ENCODE measurements at regions not wholly inside any gene's neighbourhood (a gene's known extent, or its start where the extent isn't known, plus 50 kb on each side); places are given as distances from the start of the nearest gene placed in this dataset.
"Not testable (repeated sequence)": the region's sequence is repeated elsewhere in the genome, so short reads cannot be mapped to it uniquely, and the experiment has no call there.

DNA sequence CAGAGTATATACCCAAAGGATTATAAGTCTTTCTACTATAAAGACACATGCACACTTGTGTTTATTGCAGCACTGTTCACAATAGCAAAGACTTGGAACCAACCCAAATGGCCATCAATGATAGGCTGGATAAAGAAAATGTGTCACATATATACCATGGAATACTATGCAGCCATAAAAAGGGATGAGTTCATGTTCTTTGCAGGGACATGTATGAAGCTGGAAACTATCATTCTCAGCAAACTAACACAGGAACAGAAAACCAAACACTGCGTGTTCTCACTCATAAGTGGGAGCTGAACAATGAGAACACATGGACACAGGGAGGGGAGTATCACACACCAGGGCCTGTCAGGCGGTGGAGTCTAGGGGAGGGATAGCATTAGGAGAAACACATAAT, 281.7 kb upstream of the MEF2C start:
- DNase-seq = not testable (repeated sequence)

DNA sequence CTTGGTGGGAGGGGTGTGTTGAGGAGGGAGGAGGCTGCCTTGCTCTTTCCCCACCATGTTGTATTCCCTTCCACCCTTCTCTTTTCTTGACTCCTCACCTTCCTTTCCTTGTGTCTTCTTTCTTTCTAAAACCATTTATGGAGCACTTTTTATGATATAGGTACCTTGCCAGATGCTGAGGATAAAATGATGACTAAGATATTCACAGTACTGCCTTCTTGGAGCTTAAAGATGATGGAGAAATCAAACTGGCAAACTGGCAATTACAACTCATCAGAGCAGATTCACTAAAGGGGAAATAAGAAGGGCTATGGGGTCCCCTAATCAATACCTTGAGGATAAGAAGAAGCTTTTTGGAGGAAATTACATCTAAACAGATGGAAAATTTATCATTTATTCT, 273.2 kb upstream of the MEF2C start:
- no peak for DNase-seq

DNA sequence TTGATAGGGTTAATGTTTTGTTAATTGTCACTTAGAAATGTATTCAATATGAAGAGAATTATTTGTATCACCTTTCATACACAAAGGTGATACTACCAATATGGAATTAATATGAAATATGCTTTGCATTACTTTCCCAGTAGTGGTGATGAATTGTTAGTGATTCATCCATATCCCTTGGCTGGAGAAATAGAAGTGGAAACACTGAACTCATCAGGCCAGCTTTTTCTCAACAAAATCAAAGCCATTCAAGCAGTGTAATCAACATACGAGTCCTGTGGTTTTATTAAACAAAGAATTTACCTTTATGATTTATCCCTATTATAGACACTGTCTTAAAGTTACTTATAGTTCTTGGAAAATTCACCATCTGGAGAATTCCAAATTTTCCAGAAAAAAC, 264.0 kb upstream of the MEF2C start:
- no peak for DNase-seq

DNA sequence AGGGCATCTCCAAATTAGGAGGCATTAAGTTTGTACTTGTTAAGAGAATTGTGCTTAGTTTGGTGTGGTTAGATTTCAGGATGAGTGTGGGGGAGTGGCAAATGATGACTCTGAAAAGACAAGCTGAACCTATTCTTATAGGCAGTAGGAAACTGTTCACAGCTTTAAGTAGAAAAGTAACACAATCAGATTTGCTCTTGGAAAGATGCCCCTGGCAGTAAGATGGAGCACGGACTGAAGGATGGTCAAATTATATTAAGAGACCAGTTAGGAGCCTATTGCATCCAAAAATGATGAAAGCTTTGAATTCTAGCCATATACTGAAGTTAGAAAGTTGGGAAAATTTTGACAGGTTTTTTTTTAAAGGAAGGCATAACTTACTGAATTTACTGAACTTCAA, 254.2 kb upstream of the MEF2C start:
- DNase-seq = no peak

DNA sequence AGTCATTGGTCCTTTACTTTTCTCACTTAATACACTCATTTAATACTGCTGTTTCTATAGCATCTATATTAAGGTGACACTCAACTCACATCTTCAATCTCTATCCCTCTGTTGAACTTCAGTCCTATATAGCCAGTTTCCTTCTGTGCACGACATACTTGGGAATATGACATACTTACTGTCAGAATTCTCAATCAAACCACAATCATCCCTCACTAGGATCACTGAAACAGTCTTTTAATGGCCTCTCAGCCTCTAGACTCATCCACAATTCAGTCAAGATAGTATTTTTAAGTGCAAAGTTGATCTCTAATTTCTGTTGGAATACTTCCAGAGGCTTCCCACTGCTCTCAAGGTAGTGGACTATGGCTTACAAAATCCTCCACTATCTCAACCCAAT, 251.0 kb upstream of the MEF2C start:
- no peak for DNase-seq

DNA sequence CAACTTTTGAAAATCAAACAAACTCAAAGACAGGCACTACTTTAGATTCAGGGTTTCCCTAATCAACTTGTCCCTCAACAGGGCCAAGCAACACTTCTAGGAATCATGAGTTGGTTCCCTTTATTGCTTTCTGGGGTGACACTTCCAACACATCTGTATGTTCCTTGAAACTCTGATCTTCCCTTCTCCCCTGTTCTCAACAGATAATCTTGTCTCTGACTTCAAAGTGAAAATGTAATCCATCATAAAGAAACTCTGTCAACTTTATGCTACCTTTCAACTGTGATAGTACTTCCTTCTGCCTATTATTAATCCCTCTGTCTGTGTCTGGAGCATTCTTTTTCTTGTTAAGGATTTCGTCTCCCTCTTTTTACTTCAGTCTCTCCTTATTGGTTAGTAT, 250.1 kb upstream of the MEF2C start:
- no peak for DNase-seq

DNA sequence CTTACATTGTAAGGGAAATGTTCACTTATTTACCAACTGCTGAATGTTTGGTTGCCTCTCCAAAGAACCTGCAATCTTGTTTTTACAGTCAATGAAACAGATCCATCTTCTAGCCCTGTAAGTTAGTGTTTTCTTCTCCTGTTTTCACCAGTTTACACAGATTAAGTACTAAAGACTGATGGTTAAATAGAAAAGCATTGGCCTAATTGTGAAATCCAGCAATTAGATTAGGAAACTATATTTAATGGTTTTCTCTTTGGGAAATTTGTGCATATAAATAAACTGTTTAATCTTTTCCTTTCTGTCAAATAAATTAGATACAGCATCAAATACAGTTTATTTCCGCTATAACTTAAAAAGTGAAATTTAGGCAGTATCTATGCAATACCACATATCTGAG, 247.9 kb upstream of the MEF2C start:
- DNase-seq = no peak

DNA sequence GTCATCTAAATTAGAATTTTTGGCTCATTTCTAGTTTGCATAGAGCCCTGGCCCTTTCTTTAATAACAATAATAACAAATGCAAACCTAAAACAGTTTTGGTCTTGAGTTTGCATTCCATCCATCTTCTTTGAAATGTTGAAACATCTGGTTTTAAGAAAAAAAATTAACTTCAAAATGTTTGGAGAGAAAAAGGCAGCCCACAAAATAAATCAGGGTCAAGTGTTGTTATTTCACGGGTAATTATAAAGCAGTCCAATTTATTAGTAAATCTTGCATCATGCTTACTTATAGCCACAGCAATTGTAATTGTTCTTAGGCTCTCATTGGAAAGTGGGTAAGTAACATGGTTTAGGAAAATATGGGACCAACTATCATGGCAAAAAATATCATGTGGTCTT, 247.0 kb upstream of the MEF2C start:
- no peak for DNase-seq

DNA sequence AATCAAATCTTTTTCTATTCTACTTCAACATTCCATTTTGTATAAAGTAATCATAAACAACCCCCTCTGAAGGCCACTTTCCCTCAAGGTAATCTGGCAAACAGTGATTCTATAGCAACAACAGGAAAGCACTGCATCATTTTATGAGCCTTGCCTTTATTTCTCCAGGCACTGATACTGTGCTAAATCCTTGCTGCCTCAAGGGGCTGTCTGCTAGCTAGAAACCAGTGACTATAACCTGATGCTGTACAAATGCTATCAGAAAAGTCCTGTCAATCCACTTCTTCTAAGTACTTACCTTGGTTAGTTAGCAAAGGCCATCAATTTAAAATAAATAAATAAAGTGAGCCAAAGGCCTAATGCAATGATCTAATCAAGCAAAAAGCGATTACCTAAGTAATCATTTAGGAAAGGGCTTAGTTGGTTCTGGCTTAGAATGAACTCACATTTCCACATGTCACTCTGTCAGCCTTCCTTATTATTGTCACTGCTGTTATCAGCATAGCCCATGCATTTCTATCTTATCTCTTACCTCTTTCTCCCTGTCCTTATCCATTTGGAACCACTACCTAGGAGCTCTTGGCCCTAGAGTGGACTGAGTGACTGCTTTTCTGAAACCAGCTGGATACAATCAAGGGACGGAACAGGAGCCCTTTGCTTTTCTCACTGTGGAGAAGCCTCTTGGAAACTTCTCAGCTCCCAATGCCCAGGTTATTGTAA, 246.1 kb upstream of the MEF2C start:
- no peak for DNase-seq

DNA sequence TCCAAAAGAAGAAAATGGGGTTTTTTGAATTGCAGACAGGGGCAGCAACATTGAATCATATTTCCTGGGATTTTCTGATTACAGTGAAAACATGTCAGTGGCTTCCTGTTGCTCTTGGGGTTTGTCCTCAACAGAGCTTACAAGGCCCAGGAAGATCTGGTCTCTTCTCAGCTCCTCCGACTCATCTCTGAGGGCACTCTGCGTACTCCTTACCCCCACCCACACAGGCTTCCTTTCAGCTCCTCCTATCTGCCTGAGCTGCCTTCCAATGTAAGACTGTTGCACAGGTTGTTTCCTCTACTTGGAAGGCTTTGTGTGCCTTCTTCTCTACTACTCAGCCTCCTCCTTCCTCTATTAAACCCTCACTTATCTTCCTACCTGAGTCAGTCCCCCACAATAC, 245.1 kb upstream of the MEF2C start:
- no peak for DNase-seq

DNA sequence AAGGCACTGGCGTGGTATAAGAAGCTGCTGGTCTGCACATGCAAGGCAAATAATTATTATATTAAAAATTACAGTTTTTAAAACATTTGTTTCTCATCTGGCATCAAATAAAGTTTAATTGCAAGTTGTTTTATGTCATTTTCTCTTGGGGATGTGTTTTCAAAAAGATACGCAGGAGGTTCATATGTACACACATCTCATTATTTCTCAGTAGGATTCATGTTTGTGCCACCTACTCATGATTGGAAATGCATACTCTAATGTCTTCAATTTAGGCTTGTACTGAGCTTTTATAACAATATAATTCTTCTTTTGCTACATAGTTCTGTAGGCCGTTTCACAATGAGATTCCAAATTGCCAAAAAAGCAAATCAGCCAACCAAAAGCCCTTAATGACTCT, 244.2 kb upstream of the MEF2C start:
- DNase-seq = no peak

DNA sequence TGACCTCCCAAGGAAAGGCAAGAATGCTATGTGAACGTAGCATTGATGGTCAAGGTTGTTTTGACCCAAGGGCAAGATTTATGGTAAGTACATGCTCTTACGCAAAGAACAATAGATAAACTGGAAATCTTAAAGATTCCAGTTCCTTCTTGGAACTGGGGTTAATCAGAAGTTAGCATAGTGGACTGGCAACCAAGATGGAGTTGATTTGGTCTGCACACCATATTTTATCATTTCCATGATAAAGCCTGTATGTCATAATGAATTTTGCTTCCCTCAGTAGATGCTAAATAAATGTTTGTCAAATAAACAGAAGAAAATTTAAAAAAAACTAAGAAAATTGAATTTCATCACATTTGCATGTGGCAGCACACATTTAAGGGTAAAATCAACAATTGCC, 242.4 kb upstream of the MEF2C start:
- DNase-seq = no peak

DNA sequence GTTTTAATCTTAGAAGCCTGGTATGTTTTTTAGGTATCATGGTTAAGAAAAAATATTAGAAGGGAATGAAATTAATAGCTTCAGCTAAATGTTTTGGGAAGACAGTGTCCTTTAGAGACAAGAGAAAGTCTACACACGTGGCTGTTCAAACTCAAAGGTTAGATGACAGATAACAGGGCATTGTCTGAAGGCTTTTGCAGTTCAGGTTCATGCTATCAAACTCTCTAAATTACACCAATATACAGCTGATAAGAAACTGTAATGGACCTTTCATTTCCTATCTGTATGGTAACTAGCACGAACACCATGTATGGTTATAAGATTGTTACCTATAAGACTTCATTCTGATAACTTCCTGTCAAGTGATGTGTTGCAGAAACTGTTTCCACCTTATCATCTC, 240.6 kb upstream of the MEF2C start:
- DNase-seq = no peak

DNA sequence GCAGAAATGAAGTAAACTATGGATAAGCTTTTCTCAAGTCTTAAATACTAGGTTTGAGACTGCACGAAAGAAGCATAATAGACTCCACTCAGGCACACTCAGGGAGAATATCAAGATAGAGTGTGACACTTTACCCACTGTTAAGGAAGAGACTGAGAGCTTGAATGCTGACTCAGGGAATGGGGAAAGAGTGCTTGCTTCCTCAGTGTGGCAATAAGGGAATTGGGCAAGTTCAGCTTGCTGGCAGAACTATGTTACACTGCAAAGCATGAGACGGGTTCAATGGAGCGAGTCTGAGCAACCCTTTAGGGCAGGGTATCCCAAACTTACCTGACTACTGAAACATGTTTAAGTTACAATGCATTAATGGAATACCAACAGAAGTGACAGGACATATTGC, 237.7 kb upstream of the MEF2C start:
- peak in 3 of 56 donors; percentile 1 to 4 (median 2) for DNase-seq

DNA sequence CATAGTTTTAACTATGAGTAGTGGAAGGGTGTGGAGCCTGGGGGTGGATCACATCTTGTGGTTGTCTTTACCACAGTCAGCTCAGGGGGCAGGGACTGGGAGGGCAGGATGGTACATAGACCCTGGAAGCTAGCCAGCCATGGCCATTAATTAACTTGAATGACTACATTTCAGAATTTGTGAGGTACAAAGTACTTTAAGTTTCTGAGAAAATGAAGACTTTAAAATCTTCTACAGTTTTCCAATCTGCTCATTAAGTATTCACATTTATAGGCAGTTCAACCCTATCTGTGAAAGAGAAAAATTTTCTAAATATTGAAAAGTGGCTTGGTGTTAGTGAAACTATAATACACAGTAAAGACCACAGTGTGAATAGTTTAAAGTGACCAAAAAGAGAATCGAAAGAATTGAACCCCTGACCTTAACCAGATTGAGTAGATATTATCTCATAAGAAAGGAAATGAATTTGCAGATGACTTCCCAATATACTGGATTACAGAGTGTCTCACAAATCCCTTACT, 234.2 kb upstream of the MEF2C start:
- DNase-seq = no peak

DNA sequence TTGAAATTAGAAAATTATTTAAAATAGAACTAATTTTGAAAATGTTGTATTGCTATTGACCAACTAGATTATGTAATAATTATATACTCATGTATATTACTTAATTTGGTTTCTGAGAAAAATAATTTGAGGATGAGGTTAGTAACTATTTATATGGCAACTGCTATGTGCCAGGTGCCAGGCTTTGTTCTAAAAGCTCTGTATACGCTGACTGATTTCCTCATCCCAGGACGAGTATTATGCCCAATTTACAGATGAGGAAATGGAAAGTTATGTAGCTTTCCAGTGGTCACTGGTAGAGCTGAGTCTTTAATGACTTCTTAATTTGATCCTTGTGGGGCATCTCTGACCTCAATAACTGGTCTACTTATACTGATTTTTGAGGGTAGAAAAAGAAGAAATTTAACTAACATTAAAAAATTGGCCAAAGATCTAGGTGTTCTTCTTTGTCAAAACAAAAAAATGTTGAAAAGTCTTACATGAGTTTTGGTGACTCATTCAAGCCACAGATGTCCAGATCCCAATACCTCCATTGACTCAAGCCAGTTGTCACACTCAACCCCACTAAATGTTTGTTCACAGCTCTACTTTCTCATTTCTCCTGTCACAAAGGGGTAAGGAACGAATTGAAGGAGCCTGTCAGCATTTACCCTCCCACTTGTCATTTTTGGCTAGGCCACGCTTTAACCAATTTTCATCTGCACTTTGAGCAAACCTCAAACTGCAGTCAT, 228.1 kb upstream of the MEF2C start:
- no peak for DNase-seq

DNA sequence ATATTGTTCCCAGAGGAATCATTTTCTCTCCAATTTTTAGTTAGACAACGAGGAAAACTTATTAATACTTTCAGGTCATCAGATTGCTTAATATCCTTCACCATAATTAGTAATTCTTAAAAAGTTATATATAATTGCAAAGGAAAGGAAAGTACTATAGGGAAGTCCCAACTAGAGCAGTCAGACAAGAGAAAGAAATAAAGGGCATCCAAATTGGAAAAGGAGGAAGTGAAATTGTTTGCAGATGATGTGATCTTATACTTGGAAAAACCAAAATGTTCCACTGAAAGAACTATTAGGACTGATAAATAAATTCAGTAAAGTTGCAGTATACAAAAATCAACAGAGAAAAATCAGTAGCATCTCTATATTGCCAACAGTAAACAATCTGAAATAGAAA, 223.5 kb upstream of the MEF2C start:
- DNase-seq = no peak

DNA sequence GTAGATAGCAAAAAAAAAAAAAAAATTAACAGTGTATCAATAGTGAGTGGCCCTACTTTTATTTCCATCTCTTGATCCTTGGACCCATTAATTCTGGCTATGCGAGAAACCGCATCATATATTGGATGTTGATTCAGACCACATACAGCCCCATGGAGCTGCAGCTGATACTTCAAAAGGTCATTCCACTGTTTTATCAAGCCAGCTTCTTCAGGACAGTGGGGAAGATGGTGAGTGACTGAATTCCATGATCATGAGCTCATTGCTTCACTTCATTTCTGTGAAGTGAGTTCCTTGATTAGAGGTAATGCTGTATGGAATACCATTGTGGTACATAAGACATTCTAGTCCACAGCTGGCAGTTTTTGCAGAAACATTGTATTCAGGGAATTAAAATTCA, 222.9 kb upstream of the MEF2C start:
- no peak for DNase-seq

DNA sequence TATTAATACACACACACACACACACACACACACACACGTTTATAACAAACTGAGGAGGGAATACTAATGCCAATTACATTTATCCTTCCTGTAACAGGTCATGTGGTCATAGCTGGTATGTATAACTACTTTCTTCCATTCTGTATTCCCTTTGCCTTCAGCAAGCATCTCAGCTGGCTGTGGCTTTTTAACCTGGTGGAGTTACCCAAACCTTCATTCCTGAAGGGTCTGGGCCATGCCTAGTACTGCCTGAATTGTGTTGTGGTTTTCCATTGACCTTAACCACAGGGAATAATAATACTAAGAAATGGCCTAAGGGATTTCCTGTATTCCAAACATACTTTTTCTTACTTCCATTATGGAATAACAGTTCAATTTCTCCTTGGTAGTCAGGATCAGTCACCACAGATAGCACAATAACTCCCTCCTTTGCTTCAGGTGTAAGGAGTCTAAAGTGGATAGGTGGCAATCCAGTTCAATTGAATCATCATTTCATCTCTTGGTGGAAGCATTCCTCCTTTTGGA, 222.2 kb upstream of the MEF2C start:
- no peak for DNase-seq

DNA sequence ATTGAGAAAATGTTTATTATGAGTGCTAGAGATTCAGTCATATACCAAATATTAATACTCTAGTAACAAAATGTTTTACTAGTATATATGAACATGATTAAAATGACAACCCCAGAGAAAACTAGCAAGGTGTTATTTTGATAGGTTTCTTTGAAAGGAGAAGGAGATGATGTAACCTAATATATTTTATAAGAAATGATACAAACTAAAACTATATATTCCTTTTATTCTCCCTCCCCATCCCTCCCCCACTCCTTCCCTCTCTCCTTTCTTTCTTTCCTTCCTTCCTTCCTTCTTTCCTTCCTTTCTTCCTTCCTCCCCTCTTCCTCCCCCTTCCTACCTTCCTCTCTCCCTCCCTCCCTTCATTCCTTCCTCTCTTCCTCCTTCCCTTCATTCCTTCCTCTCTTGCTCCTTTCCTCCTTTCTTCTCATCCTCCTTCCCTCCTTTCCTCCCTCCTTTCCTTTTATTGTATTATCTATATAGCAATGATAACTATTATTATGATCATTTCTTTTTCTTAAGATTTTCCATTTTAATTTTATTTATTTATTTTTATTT, 215.3 kb upstream of the MEF2C start:
- no peak for DNase-seq

DNA sequence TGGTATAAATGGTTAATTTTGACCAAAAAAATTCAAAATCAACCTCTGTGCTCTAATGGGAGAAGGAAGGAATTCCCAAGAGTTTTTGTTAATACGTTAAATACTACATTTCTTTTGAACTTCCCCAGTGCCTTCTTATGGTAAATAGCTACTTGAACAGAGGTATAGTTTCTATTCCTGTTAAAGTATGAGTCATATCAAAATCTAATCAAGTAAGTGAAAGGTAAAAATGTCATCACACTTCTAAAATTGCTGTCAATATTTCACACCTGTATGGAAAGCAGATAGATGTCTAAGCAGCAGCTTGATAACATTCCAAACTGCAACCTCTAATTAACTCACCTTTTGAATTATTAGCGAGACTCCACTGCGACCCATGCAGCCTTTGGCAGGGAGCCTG, 214.1 kb upstream of the MEF2C start:
- DNase-seq = no peak

DNA sequence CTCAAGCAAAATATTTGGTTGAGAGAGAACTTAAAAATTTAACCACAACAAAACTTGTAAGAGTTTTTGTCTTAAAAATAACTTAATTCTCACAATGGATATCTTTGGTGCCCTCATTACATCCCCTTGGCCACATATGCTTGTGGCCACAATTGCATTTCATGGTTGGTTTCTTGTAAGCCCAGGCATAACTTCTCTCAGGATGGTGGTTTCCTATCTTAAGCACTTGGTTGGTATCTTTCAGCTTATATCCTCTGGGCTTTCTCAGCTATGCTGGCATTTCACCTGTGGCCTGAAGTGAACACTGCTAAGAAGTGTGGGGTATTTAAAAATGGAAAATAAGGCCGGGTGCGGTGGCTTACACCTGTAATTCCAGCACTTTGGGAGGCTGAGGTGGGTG, 212.4 kb upstream of the MEF2C start:
- DNase-seq = no peak

DNA sequence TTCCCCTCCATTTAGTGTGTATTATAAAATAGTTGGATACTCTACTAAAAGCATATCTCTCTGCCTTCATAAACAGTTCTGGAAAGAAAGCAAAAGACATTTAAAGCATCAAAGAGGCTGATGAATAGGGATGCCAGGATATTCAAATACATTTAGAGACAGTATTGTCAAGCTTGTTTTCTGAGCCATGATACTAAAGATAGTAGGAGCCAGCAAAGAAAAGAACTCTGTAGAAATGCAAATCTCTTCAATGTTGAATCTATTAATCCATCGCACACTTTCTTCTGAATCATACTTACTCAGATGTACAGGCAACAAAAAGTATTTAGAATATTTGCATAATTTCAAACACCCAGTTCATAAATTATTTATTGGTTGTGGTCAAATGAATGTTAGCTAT, 207.1 kb upstream of the MEF2C start:
- no peak for DNase-seq

Measured in nucleus accumbens (tissue), 56 donors.